SU-DHL-6 (cell line): ENCODE measurements at regions not wholly inside any gene's neighbourhood (a gene's known extent, or its start where the extent isn't known, plus 50 kb on each side); places are given as distances from the start of the nearest gene placed in this dataset.

Experiments
- H2AFZ ChIP-seq: fragments of 200-600 bp; sonication (generic); 2 replicates; pipeline ENCODE4 v1.6.1; 2014; ENCODE audit warnings: low read depth, mild to moderate bottlenecking, moderate library complexity, mixed read lengths, antibody characterized with exemption, low read length; ENCODE audit not compliant: severe bottlenecking
- H3F3A ChIP-seq: fragments of 200-600 bp; shearing (Covaris generic); 2 replicates; pipeline ENCODE4 v1.6.0; 2016; ENCODE audit warnings: antibody characterized with exemption, mild to moderate bottlenecking; ENCODE audit not compliant: insufficient read depth
- H3K27ac ChIP-seq: fragments of 200-600 bp; sonication (generic); 2 replicates; pipeline ENCODE4 v1.5.1; 2016; ENCODE audit warnings: low read depth, mild to moderate bottlenecking, low read length, moderate library complexity, mixed read lengths
- H3K27me3 ChIP-seq: fragments of 200-600 bp; sonication (generic), shearing (Covaris generic); 2 replicates; pipeline ENCODE4 v1.6.0; 2014; ENCODE audit warnings: mild to moderate bottlenecking, low read length
- H3K36me3 ChIP-seq: fragments of 200-600 bp; sonication (generic); 2 replicates; pipeline ENCODE4 v1.6.1; 2014; ENCODE audit warnings: mild to moderate bottlenecking, low read length, mixed read lengths
- H3K4me2 ChIP-seq: fragments of 300-600, 200-600 bp; shearing (Covaris generic), sonication (generic); 2 replicates; pipeline ENCODE4 v1.6.0; 2014; ENCODE audit warnings: low read length, low read depth, mild to moderate bottlenecking; ENCODE audit not compliant: poor library complexity, severe bottlenecking
- H3K4me3 ChIP-seq: fragments of 200-600 bp; sonication (generic); 2 replicates; pipeline ENCODE4 v1.5.1; 2014; ENCODE audit warnings: antibody characterized with exemption, low read length, mild to moderate bottlenecking, mixed read lengths; ENCODE audit not compliant: insufficient read depth, poor library complexity, severe bottlenecking
- H3K79me2 ChIP-seq: fragments of 200-600 bp; sonication (generic); 2 replicates; pipeline ENCODE4 v1.6.1; 2014; ENCODE audit warnings: mild to moderate bottlenecking, low read length, moderate library complexity; ENCODE audit not compliant: insufficient read depth
- H3K9ac ChIP-seq: fragments of 200-600 bp; sonication (generic); 2 replicates; pipeline ENCODE4 v1.7.0; 2014; ENCODE audit warnings: mild to moderate bottlenecking, low read length
- H3K9me2 ChIP-seq: fragments of 200-600 bp; sonication (generic); replicated peaks from 2 replicates; pipeline ENCODE4 v1.6.1; 2014; ENCODE audit warnings: low read length; ENCODE audit not compliant: insufficient read depth
- H3K9me3 ChIP-seq: fragments of 200-600 bp; sonication (generic); 2 replicates; pipeline ENCODE4 v1.6.1; 2014; ENCODE audit warnings: low read length, mixed read lengths; ENCODE audit not compliant: insufficient read depth
- H4K20me1 ChIP-seq: fragments of 200-600 bp; sonication (generic); 2 replicates; pipeline ENCODE4 v1.6.1; 2014; ENCODE audit warnings: low read depth, mild to moderate bottlenecking, antibody characterized with exemption, low read length, moderate library complexity, mixed read lengths
- CTCF ChIP-seq: fragments of 200-600 bp; sonication (generic); IDR thresholded peaks from one replicate; pipeline ENCODE4 v1.5.1; 2017; ENCODE audit warnings: antibody characterized with exemption, mild to moderate bottlenecking, low read length, moderate library complexity; ENCODE audit not compliant: insufficient read depth, poor library complexity, severe bottlenecking
- EZH2phosphoT487 ChIP-seq: fragments of 200-600 bp; sonication (generic), shearing (Covaris generic); conservative IDR thresholded peaks from 2 replicates; pipeline ENCODE4 v1.6.1; 2018; ENCODE audit warnings: mild to moderate bottlenecking, antibody characterized with exemption, low read length, moderate library complexity, mixed read lengths

GRCh38 chr10:111970111-111970510 is 213.5 kb downstream of the GPAM start:
- no peak overlapping the region for H3K9ac ChIP-seq

GRCh38 chr10:111972109-111972508 is 211.5 kb downstream of the GPAM start:
- Histone ChIP-seq H3F3A (no peaks in the 10 kb centered on the region), H3K4me3 (no peak overlapping the region), H3K9me2 (no peaks in the 10 kb centered on the region), H3K36me3 (no peaks in the 10 kb centered on the region), H3K4me2 (no peak overlapping the region), H3K27me3 (no peaks in the 10 kb centered on the region), H3K9ac (no peak overlapping the region), H3K27ac (no peak overlapping the region), H4K20me1 (no peaks in the 10 kb centered on the region), H3K79me2 (no peaks in the 10 kb centered on the region), H2AFZ (no peak overlapping the region), H3K9me3 (no peaks in the 10 kb centered on the region)
- TF ChIP-seq EZH2phosphoT487, result no peak
- TF ChIP-seq CTCF, result no peak

More at GRCh38 chr10:111970111-111970510, 213.5 kb downstream of the GPAM start:
- Histone ChIP-seq H3K4me3 (no peak overlapping the region), H3K9me2 (no peaks in the 10 kb centered on the region), H3K4me2 (no peak overlapping the region), H3K36me3 (no peaks in the 10 kb centered on the region), H2AFZ (no peak overlapping the region), H3F3A (no peaks in the 10 kb centered on the region), H4K20me1 (no peaks in the 10 kb centered on the region), H3K79me2 (no peaks in the 10 kb centered on the region), H3K27me3 (no peaks in the 10 kb centered on the region), H3K9me3 (no peaks in the 10 kb centered on the region), H3K27ac (no peak overlapping the region)
- TF ChIP-seq EZH2phosphoT487 (no peak), CTCF (no peak)

GRCh38 chr10:111973306-111973705 is 210.3 kb downstream of the GPAM start:
- H3K4me3 ChIP-seq, result no peak overlapping the region
- no peak overlapping the region for H3K27ac ChIP-seq
- H3K9me2 ChIP-seq, result no peaks in the 10 kb centered on the region
- H3K9me3 ChIP-seq, result no peaks in the 10 kb centered on the region
- no peak overlapping the region for H3K9ac ChIP-seq
- TF ChIP-seq CTCF, result no peak
- TF ChIP-seq EZH2phosphoT487, result no peak
- H3F3A ChIP-seq, result no peaks in the 10 kb centered on the region
- no peaks in the 10 kb centered on the region for H4K20me1 ChIP-seq
- H3K36me3 ChIP-seq, result no peaks in the 10 kb centered on the region
- H2AFZ ChIP-seq, result no peak overlapping the region
- no peaks in the 10 kb centered on the region for H3K79me2 ChIP-seq
- H3K4me2 ChIP-seq, result no peak overlapping the region
- H3K27me3 ChIP-seq, result no peaks in the 10 kb centered on the region
